IPS-15b (cell line): ENCODE measurements at regions not wholly inside any gene's neighbourhood (a gene's known extent, or its start where the extent isn't known, plus 50 kb on each side); places are given as distances from the start of the nearest gene placed in this dataset.

Source experiments
- H3K27me3 ChIP-seq: one replicate; pipeline ENCODE4 v1.6.1; 2013; ENCODE audit warnings: low read length; ENCODE audit not compliant: control insufficient read depth, insufficient read depth
- H3K36me3 ChIP-seq: one replicate; pipeline ENCODE4 v1.6.1; 2013; ENCODE audit warnings: low read length; ENCODE audit not compliant: control insufficient read depth, insufficient read depth
- H3K4me1 ChIP-seq: one replicate; pipeline ENCODE4 v1.6.1; 2013; ENCODE audit warnings: mild to moderate bottlenecking, low read length; ENCODE audit not compliant: control insufficient read depth, insufficient read depth
- H3K4me3 ChIP-seq: one replicate; pipeline ENCODE4 v1.5.1; 2013; ENCODE audit warnings: low read depth, low read length
- H3K9ac ChIP-seq: one replicate; pipeline ENCODE4 v1.6.1; 2013; ENCODE audit warnings: low read depth, mild to moderate bottlenecking, low read length
- H3K9me3 ChIP-seq: one replicate; pipeline ENCODE4 v1.6.1; 2013; ENCODE audit warnings: mild to moderate bottlenecking, low read length; ENCODE audit not compliant: control insufficient read depth, insufficient read depth

- Histone ChIP-seq H3K4me3 (no peak overlapping the region), H3K9me3 (no peaks in the 10 kb centered on the region), H3K4me1 (no peaks in the 10 kb centered on the region), H3K9ac (no peak overlapping the region), H3K27me3 (no peaks in the 10 kb centered on the region), H3K36me3 (no peaks in the 10 kb centered on the region)
These were observed 118.0 kb upstream of the CDKN3 start for GRCh38 chr14:54278665-54279295.

DNA sequence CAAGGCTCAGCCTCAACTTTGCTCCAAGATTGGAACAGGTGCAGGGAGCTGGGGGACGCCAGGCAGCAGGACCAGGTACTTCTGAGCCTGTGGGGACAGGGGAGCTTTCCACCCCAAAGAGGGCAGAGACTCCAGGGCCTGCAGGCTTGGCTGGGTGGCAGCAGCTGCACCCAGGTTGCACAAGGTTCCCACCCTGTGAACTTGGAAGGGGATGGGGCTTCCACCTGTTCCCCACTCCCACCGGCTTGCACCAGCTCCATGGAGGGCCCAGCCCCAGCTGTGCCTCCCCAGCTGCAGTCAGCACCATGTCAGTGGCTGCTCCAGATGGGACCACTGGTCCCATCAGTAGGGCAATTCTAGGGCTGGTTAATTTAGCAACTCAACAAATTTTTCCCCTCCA is 114.0 kb upstream of the CDKN3 start:
- no peaks in the 10 kb centered on the region for H3K27me3 ChIP-seq
- H3K4me1 ChIP-seq = no peaks in the 10 kb centered on the region
- no peak overlapping the region for H3K9ac ChIP-seq
- H3K36me3 ChIP-seq = no peaks in the 10 kb centered on the region
- H3K9me3 ChIP-seq = no peaks in the 10 kb centered on the region
- no peak overlapping the region for H3K4me3 ChIP-seq

DNA sequence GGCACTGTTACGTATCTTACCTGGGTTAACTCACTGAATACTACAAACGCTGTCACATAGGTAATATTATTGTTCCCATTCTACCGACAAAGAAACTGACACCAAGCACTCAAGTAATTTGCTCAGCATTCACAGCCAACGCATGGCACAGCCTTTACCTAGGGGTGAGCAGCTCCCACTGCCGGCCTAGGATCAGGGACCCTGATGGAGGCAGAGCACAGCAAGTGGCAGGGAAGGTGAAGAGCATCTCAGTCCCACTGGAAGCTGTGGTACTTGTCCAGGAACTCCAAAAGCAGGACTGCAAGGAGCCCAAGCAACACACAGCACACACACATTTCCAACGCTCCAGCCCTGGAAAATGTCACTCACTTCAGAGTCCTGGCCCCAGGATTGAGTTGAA is 111.8 kb upstream of the CDKN3 start:
- H3K4me1 ChIP-seq = no peaks in the 10 kb centered on the region
- H3K9ac ChIP-seq = no peak overlapping the region
- no peaks in the 10 kb centered on the region for H3K27me3 ChIP-seq
- no peaks in the 10 kb centered on the region for H3K9me3 ChIP-seq
- H3K4me3 ChIP-seq = no peak overlapping the region
- no peaks in the 10 kb centered on the region for H3K36me3 ChIP-seq

GRCh38 chr14:54291491-54292191 is 105.2 kb upstream of the CDKN3 start:
- Histone ChIP-seq H3K4me3 (no peak overlapping the region), H3K9ac (no peak overlapping the region), H3K4me1 (no peaks in the 10 kb centered on the region), H3K36me3 (no peaks in the 10 kb centered on the region), H3K9me3 (no peaks in the 10 kb centered on the region), H3K27me3 (no peaks in the 10 kb centered on the region)

DNA sequence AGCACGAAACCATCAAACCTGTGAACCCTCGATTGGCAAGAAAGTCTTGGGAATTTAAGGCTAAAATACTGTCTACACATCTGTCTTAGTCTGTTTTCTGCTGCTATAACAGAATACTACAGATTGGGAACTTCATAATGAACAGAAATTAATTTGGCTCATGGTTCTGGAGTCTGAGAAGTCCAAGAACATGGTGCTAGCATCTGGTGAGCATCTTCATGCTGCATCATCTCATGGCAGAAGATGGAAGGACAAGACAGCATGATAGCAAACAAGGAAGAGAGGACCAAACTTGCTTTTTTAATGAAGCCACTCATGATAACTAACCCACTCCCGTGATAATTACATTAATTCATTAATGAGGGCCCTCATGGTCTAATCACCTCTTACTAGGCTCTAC is 102.0 kb upstream of the CDKN3 start:
- Histone ChIP-seq H3K36me3 (no peaks in the 10 kb centered on the region), H3K4me1 (no peaks in the 10 kb centered on the region), H3K4me3 (no peak overlapping the region), H3K9me3 (no peaks in the 10 kb centered on the region), H3K9ac (no peak overlapping the region), H3K27me3 (no peaks in the 10 kb centered on the region)

- Histone ChIP-seq H3K4me1 (no peaks in the 10 kb centered on the region), H3K4me3 (no peak overlapping the region), H3K27me3 (no peaks in the 10 kb centered on the region), H3K9me3 (no peaks in the 10 kb centered on the region), H3K9ac (no peak overlapping the region), H3K36me3 (no peaks in the 10 kb centered on the region)
These were observed 97.1 kb upstream of the CDKN3 start for GRCh38 chr14:54299410-54300363.

DNA sequence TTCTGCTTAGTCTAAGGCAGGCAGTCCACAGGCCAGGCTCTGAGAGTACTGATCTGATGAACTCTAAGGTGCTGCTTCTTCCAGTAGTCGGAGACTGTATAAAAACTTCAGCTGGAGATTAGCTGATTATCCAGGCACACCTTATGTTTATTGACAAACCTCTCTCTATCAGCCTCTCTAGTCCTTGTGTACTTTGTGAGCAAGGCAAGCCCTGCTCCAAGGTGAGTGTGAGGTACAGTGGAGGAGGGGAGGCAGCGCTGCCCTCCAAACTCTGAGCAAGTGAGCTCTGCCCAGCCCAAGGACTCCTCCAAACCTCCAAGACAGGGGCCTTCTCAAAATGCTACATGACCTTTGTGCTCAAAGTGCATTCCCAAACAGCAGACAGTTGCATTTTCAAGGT is 95.9 kb upstream of the CDKN3 start:
- Histone ChIP-seq H3K4me3 (no peak overlapping the region), H3K9ac (no peak overlapping the region), H3K36me3 (no peaks in the 10 kb centered on the region), H3K9me3 (no peaks in the 10 kb centered on the region), H3K27me3 (no peaks in the 10 kb centered on the region), H3K4me1 (no peaks in the 10 kb centered on the region)

- Histone ChIP-seq H3K27me3 (no peaks in the 10 kb centered on the region), H3K9ac (no peak overlapping the region), H3K4me3 (no peak overlapping the region)
These were observed 95.4 kb upstream of the CDKN3 start for GRCh38 chr14:54301359-54301758.

DNA sequence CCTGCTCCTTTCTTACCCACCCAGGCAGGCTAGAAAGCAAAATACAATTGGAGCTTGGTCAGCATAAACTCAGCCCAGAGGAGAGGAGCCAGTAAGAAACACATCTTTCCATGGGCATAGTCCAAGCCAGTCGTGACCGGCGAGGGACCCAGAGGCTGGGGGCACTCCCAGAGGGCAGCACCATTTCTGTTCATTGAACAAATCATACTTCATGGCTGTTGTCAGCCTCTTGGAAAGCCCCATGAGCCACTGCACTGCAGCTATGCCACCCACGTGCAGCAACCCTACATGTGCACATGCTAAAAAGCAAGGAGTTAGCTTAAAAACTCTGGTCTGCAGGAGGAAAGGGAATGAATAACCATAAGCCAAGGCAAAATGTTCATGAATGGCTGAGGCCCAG is 90.0 kb upstream of the CDKN3 start:
- H3K9ac ChIP-seq = no peak overlapping the region
- no peaks in the 10 kb centered on the region for H3K27me3 ChIP-seq
- no peaks in the 10 kb centered on the region for H3K36me3 ChIP-seq
- H3K4me1 ChIP-seq = no peaks in the 10 kb centered on the region
- H3K4me3 ChIP-seq = no peak overlapping the region
- H3K9me3 ChIP-seq = no peaks in the 10 kb centered on the region

More at GRCh38 chr14:54301359-54301758, 95.4 kb upstream of the CDKN3 start:
- Histone ChIP-seq H3K36me3 (no peaks in the 10 kb centered on the region), H3K9me3 (no peaks in the 10 kb centered on the region), H3K4me1 (no peaks in the 10 kb centered on the region)

DNA sequence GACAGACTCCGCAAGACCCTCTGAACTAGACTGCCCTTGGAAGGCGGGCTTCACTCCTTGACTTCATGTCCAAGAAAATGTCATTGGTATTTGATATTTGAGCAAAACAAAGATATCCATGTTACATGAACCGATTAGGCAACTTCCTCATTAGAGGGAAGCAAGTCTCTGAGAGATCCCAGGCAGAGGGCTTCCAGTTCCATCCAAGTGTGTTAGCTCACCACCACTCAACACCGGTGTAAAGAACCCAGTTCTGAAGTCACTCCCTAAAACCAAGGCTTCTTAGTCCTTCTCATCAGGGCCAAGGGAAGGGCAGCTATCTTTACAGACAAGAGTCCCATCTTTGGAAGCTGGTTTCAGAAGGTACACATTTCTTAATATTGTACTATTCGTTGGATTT is 87.2 kb upstream of the CDKN3 start:
- Histone ChIP-seq H3K4me1 (no peaks in the 10 kb centered on the region), H3K4me3 (no peak overlapping the region), H3K36me3 (no peaks in the 10 kb centered on the region), H3K9ac (no peak overlapping the region), H3K27me3 (no peaks in the 10 kb centered on the region), H3K9me3 (no peaks in the 10 kb centered on the region)

DNA sequence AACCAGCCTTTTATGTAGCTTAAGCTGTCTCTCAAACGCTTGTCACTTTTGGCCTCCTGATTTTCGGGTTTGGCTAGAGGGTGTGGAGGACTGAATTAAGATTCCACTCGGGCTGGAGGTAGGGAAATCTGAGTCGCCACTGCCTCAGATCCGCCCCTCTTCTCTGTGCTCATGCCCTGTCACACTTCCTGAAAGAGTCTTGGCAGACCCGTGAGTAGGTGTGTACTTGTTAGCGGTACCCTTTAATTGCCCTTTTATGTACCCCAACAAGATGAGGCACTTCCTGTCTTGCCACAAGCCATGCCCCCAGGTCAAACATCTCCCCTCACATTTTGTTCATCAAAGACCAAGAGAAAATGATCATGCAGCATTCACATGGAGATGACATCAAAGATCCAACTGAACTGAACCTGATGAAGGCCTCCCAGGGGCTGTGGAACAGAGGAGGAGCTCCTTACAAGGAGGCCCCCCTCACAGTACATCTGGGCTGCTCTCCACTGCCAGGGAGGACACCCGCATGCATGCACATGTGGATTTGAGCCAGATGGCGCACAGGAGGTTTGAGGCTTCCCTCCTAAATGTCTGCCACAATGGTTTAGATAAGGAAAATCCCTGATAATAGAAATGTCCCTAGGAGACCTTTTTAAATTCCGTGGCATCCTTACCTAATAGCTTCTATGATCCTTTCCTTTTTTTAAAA is 86.5 kb upstream of the CDKN3 start:
- Histone ChIP-seq H3K36me3 (no peaks in the 10 kb centered on the region), H3K4me1 (no peaks in the 10 kb centered on the region), H3K27me3 (no peaks in the 10 kb centered on the region), H3K9me3 (no peaks in the 10 kb centered on the region), H3K9ac (no peak overlapping the region), H3K4me3 (no peak overlapping the region)
